Neutrophil (primary cell): ENCODE measurements at regions not wholly inside any gene's neighbourhood (a gene's known extent, or its start where the extent isn't known, plus 50 kb on each side); places are given as distances from the start of the nearest gene placed in this dataset.

Experiments used
- H3K27ac ChIP-seq: fragments of 200-600 bp; sonication (generic); 2 replicates; pipeline ENCODE4 v1.5.1; 2016; ENCODE audit warnings: mild to moderate bottlenecking, moderate library complexity
- H3K27me3 ChIP-seq: fragments of 200-600 bp; sonication (generic); 2 replicates; pipeline ENCODE4 v1.6.0; 2016; ENCODE audit warnings: mild to moderate bottlenecking
- H3K36me3 ChIP-seq: fragments of 200-600 bp; sonication (generic); 2 replicates; pipeline ENCODE4 v1.5.1; 2017
- H3K4me1 ChIP-seq, 2 experiments: fragments of 200-600 bp in 1 of 2; sonication (generic) in 1 of 2; 1 replicate in 1 of 2; 2 replicates in 1 of 2; pipeline versions ENCODE4 v1.5.1 to v1.6.1; 2013 to 2016; ENCODE audit warnings: low read depth in 1 of 2, low read length in 1 of 2, mild to moderate bottlenecking in 1 of 2, moderate library complexity in 1 of 2; ENCODE audit not compliant: control insufficient read depth in 1 of 2, insufficient read depth in 1 of 2
- H3K4me3 ChIP-seq, 2 experiments: fragments of 200-600 bp in 1 of 2; sonication (generic) in 1 of 2; 1 replicate in 1 of 2; 2 replicates in 1 of 2; pipeline ENCODE4 v1.5.1; 2013 to 2016; ENCODE audit warnings: low read depth in 1 of 2, low read length in 1 of 2, mild to moderate bottlenecking in 1 of 2, moderate library complexity in 1 of 2
- H3K9me3 ChIP-seq: fragments of 200-600 bp; sonication (generic); 2 replicates; pipeline ENCODE4 v1.5.1; 2016
- TF ChIP-seq, protein P1 (sequence below): fragments of 200-600 bp; sonication (generic); IDR thresholded peaks from 2 replicates; pipeline ENCODE4 v1.5.1; 2016; ENCODE audit warnings: antibody characterized with exemption

DNA sequence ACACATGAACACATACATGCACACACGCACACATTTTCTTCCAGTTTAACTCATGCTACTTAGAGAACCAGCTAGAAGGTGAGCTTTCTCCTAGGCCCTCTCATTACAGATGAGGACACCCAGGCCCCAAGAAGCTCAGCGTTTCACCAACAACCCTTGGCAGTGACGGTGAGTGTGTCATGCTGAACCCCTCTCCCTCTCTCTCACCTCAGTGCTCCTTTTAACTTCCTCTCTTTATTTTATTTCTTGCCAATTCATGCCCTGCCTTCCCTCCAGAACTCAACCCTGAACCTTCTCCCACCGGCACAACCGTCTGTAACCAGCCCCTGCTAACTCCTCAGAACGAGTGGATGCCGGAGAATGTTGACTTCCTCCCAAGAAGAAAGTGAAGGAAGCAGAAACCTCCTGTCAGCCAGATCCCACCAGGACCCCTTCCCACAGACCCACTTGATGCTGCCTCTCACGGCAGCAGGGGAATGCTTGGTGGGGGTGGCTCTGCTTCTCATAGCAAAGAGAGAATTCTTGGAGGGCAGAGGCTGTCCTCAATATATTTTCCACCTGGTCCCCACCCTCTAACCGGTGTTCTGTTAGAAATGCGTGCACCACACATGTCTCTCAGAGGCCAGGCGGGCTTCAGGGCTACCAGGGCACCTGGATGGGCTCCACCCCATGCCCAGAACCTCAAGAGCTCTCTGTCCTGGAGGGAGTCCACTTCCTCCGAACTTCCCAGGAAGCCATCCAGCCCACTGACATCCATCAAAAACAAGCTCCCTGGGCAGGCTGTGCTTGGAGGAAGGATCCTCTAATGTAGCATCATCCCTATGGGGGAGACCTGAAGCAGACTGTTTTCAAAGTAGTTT, 134.0 kb downstream of the TOMM20 start:
- Histone ChIP-seq H3K4me1 (peaks cover 8 to 12% of the 10 kb centered on the region in 2 experiments), H3K27ac (peak overlapping the region; percentile 18)

DNA sequence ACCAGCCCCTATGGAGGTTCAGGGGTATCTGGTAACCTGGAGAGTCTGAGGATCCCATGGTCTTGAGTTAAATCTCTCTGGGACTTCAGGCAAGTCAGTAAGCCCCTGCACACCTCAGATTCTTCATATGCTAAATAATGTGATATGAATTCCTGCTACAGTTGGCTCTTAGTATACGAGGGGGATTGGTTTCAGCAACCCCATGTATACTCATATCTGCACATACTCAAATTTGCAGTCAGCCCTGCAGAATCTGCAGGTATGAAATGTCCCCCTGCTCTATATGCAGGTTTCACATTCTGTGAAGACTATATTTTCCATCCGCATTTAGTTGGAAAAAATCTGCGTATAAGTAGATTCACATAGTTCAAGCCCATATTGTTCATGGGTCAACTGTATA, 136.6 kb downstream of the TOMM20 start:
- Histone ChIP-seq H3K27ac (no peak overlapping the region), H3K27me3 (no peaks in the 10 kb centered on the region), H3K4me3 (no peak overlapping the region), H3K4me1 (peaks cover 8 to 13% of the 10 kb centered on the region in 2 experiments), H3K36me3 (no peaks in the 10 kb centered on the region), H3K9me3 (no peaks in the 10 kb centered on the region)
- TF ChIP-seq, protein P1, sequence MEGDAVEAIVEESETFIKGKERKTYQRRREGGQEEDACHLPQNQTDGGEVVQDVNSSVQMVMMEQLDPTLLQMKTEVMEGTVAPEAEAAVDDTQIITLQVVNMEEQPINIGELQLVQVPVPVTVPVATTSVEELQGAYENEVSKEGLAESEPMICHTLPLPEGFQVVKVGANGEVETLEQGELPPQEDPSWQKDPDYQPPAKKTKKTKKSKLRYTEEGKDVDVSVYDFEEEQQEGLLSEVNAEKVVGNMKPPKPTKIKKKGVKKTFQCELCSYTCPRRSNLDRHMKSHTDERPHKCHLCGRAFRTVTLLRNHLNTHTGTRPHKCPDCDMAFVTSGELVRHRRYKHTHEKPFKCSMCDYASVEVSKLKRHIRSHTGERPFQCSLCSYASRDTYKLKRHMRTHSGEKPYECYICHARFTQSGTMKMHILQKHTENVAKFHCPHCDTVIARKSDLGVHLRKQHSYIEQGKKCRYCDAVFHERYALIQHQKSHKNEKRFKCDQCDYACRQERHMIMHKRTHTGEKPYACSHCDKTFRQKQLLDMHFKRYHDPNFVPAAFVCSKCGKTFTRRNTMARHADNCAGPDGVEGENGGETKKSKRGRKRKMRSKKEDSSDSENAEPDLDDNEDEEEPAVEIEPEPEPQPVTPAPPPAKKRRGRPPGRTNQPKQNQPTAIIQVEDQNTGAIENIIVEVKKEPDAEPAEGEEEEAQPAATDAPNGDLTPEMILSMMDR = no peak

More for the DNA sequence above, 134.0 kb downstream of the TOMM20 start:
- Histone ChIP-seq H3K27me3 (no peaks in the 10 kb centered on the region), H3K4me3 (no peak overlapping the region), H3K36me3 (no peaks in the 10 kb centered on the region), H3K9me3 (no peaks in the 10 kb centered on the region)
- TF ChIP-seq, protein P1 = no peak

DNA sequence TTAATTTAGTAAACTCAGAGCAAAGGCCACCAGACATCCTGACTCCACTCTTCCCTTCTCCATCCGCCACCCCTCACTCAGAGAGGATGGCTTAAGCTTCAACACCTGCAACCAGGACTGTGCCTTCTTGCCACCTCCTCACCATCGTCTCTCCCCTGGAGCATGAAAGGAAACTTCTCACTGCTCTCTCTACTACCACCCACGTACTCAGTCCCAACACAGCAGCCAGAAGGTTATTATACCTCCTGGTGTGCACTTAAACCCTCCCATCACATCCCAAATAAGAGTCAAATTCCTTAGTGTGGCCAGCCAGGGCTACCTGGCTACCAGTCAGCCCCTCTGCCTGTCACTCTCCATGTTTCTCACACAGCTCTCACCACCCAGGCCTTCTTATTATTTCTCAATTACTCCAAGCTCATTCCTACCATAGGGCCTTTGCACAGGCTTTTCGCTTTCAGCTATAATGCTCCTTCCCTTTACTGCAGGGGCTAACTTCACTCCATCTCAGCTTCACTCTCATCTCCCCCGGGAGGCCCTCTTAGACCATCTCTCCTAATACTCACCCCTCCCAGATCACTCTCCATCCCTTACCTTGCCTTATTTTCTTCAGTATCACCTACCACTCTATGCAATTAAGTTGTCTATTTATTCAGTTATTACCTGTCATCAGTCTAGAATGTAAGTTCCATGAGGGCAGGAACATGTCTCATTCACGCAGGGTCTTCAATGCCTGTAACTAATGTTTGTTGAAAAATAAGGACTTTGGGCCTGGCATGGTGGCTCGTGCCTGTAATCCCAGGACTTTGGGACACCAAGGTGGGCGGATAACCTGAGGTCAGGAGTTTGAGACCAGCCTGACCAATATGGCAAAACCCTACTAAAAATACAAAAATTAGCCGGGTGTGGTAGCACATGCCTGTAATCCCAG, 137.5 kb downstream of the TOMM20 start:
- Histone ChIP-seq H3K27me3 (no peaks in the 10 kb centered on the region), H3K4me3 (no peak overlapping the region), H3K9me3 (no peaks in the 10 kb centered on the region), H3K27ac (no peak overlapping the region), H3K4me1 (peaks cover 14 to 22% of the 10 kb centered on the region in 2 experiments), H3K36me3 (no peaks in the 10 kb centered on the region)
- TF ChIP-seq, protein P1 = no peak

DNA sequence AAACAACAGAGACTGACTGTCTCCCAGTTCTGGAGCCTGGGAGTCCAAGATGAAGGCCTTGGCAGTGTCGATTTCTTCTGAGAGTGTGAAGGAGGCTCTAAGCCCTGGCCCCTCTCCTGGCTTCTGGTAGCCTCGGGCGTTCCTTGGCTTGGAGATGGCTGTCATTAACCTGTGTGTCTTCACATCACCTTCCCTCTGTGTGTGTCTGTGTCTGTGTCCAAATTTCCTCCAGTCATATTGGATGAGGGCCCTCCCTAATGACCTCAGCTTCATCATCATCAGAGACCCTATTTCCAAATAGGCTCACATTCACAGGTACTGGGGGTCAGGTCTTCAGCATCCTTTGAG, 138.3 kb downstream of the TOMM20 start:
- peaks cover 17 to 28% of the 10 kb centered on the region in 2 experiments for H3K4me1 ChIP-seq
- TF ChIP-seq, protein P1 = no peak
- no peak overlapping the region for H3K4me3 ChIP-seq
- no peak overlapping the region for H3K27ac ChIP-seq
- H3K9me3 ChIP-seq = no peaks in the 10 kb centered on the region
- H3K27me3 ChIP-seq = no peaks in the 10 kb centered on the region
- no peaks in the 10 kb centered on the region for H3K36me3 ChIP-seq

DNA sequence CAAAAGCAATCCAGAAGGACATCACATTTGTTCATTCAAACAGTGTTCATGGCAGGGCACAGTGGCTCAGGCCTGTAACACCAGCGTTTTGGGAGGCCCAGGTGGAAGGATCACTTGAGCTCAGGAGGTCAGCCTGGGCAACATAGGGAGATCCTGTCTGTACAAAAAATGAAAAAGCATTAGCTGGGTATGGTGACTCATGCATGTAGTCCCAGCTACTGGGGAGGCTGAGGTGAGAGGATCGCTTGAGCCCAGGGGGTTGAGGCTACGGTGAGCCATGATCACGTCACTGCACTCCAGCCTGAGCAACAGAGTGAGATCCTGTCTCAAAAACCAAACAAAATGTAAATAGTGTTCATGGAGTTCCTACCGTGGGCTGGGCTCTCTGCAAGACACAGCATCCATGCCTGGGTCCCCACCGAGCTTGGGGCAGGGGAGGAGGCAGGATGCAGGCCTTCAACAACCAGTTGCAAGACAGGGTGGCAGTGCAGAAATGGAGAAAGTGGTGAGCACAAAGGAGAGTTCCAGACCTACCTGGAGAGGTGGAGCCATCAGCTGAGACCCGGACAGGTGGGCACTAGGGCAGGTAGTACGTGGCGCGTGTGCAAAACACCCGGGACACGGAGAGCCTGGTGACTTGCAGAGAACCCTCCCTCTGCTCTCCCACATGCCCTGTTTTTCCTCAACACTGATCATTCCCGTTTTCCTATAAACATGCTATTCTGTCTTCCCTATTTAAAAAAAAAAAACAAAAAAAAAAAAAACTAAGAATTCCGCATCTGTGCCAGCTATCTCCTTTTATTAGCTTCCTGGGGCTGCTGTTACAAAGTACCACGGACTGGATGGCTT, 138.9 kb downstream of the TOMM20 start:
- Histone ChIP-seq H3K27ac (no peak overlapping the region), H3K27me3 (no peaks in the 10 kb centered on the region), H3K4me3 (no peak overlapping the region), H3K9me3 (no peaks in the 10 kb centered on the region), H3K36me3 (no peaks in the 10 kb centered on the region), H3K4me1 (peaks cover 20 to 29% of the 10 kb centered on the region in 2 experiments)
- TF ChIP-seq, protein P1 = no peak
